ENCODE measurements at regions not wholly inside any gene's neighbourhood (a gene's known extent, or its start where the extent isn't known, plus 50 kb on each side); places are given as distances from the start of the nearest gene placed in this dataset.
A peak's percentile ranks its signal among the peaks of the same experiment; 100 is the strongest.

DNA sequence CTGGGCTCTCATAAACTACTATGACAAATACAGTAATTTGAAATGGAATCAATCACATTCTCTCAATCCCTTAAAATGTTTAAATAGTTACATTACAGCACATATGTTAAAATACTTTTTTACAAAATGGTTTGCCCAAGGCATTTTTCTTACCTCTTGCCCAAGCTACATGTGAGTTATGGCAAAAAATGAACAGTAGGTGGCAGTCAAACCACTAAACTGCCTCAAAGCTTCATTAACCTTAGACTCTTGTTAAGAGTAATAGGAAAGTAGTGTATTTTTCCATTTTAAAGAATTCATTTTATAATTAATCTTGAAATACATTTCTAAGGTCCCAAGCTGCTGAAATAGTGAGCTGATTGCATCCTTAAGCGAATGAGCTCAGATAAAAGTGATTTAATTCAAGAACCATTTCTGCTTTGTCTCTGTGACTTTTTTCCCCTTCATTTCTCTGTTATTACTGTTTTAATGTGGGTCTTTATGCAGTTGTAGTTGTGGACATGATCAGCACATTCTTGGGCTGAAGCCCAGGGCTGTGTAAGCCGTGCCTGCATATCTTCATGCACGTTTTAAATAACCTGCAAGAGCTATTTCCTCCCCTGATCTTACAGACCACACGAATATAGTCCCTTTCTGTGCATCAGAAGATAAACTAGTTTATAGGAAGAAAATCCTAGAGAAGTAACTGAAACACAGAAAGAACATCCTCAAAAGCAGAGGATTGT is 311.8 kb downstream of the LNPK start:
- TF ChIP-seq, protein P1, sequence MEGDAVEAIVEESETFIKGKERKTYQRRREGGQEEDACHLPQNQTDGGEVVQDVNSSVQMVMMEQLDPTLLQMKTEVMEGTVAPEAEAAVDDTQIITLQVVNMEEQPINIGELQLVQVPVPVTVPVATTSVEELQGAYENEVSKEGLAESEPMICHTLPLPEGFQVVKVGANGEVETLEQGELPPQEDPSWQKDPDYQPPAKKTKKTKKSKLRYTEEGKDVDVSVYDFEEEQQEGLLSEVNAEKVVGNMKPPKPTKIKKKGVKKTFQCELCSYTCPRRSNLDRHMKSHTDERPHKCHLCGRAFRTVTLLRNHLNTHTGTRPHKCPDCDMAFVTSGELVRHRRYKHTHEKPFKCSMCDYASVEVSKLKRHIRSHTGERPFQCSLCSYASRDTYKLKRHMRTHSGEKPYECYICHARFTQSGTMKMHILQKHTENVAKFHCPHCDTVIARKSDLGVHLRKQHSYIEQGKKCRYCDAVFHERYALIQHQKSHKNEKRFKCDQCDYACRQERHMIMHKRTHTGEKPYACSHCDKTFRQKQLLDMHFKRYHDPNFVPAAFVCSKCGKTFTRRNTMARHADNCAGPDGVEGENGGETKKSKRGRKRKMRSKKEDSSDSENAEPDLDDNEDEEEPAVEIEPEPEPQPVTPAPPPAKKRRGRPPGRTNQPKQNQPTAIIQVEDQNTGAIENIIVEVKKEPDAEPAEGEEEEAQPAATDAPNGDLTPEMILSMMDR (IDR thresholded peaks at IDR 0.05; ENCODE audit: low read depth, low read length, missing control alignments) = peak; percentile 69
- peak; percentile 71 for DNase-seq (ENCODE audit: low read depth)
- in situ Hi-C loops (cut with HindIII; ENCODE audit: low sequenced_read_pairs) = loop anchor here (25.0 kb wide), 1 partner anchor 372 kb away; no protein-coding TSS in a partner anchor
- no peak overlapping the region for H3K4me3 ChIP-seq (ENCODE audit: low read depth, low read length)

DNA sequence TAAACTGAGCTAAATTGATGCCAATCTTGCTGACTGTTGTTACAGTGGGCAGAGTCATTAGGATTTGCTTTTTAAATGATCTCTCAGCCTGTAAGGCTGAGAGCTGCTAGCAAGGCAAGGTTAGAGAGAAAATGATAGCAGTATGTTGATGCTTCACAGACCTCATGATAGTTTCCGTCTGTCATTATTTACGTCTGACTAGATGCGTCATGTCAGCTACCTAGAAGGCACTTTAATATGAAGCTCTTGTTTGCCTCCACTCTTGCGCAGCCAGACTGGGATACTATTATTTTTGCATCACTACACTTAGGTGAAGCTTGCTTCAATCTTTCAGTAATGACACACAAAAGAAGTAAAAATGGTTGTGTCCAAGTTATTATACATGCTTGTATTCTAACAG is 313.8 kb downstream of the LNPK start:
- TF ChIP-seq, protein P1 (IDR thresholded peaks at IDR 0.05; ENCODE audit: low read depth, low read length, missing control alignments) = no peak
- in situ Hi-C loops (cut with HindIII; ENCODE audit: low sequenced_read_pairs) = loop anchor here (25.0 kb wide), 1 partner anchor 374 kb away; no protein-coding TSS in a partner anchor
- no peak overlapping the region for H3K4me3 ChIP-seq (ENCODE audit: low read depth, low read length)
- no peak for DNase-seq (ENCODE audit: low read depth)

DNA sequence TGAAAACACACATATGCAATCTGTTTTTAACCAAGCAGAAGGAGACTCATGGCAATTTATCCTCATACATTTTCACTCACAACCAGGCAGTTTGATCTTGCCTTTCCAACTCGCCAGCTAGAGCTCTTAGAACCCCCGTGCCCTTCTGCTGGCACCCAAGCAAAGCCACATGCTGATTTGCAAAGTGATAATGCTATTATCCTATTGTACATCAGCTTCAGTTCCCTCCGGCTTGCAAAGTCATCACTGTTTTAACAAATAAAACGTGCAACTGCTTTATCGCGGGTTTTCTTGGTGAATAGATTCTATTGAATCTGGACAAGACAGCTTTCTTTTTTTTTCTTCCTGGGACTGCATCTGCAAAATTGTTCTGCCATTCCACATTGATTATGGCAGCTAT is 314.6 kb downstream of the LNPK start:
- in situ Hi-C loops (cut with HindIII; ENCODE audit: low sequenced_read_pairs) = loop anchor here (25.0 kb wide), 1 partner anchor 375 kb away; no protein-coding TSS in a partner anchor
- no peak for DNase-seq (ENCODE audit: low read depth)
- no peak overlapping the region for H3K4me3 ChIP-seq (ENCODE audit: low read depth, low read length)
- TF ChIP-seq, protein P1 (IDR thresholded peaks at IDR 0.05; ENCODE audit: low read depth, low read length, missing control alignments) = no peak

DNA sequence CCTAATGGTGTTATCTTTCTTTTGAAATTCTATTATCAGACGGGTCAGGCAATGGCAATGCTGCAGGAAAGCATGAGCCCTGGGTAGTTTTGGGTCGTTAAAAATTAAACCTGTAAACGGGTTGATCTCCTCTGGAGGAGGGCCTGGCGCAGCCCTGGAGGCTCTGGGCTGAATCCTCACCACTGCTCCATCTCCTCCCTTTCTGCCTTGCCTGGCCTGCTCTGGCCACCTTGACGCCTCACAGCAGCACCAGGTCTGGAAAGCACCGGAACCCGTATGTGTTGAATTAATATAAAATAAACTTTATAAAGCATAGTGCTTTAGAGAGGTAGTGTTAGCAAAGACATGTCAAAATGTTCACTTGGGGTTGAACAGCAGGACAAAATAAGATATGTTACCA is 316.1 kb downstream of the LNPK start:
- DNase-seq (ENCODE audit: low read depth) = no peak
- in situ Hi-C loops (cut with HindIII; ENCODE audit: low sequenced_read_pairs) = loop anchor here (25.0 kb wide), 1 partner anchor 376 kb away; no protein-coding TSS in a partner anchor
- H3K4me3 ChIP-seq (ENCODE audit: low read depth, low read length) = no peak overlapping the region
- TF ChIP-seq, protein P1 (IDR thresholded peaks at IDR 0.05; ENCODE audit: low read depth, low read length, missing control alignments) = no peak

DNA sequence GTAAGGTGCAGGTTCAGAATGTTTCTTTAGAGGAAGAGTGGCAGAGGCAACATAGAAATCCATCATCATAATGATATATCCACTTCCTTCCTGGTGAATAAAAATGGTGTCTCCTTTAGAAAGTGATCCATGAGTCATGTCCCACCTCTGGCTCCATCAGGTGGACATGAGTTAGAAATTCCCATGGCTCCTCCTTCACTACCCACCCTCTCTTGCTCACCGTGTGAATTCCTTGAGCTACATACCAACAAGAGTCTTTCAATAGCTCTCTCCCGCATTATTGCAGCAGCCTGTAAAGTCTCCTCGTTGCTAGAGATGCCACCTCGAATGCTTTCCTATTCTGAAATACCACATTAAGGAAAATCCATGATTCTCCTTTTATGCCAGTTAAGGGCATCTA is 317.6 kb downstream of the LNPK start:
- TF ChIP-seq, protein P1 (IDR thresholded peaks at IDR 0.05; ENCODE audit: low read depth, low read length, missing control alignments) = no peak
- no peak overlapping the region for H3K4me3 ChIP-seq (ENCODE audit: low read depth, low read length)
- in situ Hi-C loops (cut with HindIII; ENCODE audit: low sequenced_read_pairs) = loop anchor here (25.0 kb wide), 1 partner anchor 378 kb away; no protein-coding TSS in a partner anchor
- no peak for DNase-seq (ENCODE audit: low read depth)

DNA sequence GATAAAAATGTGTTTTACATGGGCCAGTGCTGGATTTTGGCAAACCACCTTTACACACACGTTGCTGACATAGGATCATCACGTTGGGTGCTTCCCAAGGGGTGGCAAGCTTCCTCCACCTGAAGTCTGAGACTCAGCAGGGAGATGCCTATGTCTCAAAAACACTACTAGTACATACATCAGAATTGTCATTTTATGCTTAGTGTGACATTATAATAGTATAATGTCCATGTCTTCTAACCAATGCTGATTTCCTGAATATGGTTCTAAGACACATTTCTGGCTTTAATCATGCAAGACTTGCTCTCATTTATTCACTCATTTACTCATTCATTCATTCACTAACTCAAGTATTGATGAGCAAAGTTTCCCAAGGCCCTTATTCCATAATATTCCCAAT is 322.3 kb downstream of the LNPK start:
- TF ChIP-seq, protein P1 (IDR thresholded peaks at IDR 0.05; ENCODE audit: low read depth, low read length, missing control alignments) = no peak
- DNase-seq (ENCODE audit: low read depth) = no peak
- in situ Hi-C loops (cut with HindIII; ENCODE audit: low sequenced_read_pairs) = loop anchor here (25.0 kb wide), 1 partner anchor 383 kb away; no protein-coding TSS in a partner anchor
- no peak overlapping the region for H3K4me3 ChIP-seq (ENCODE audit: low read depth, low read length)
